Kidney capillary endothelial cell (primary cell): ENCODE measurements at regions not wholly inside any gene's neighbourhood (a gene's known extent, or its start where the extent isn't known, plus 50 kb on each side); places are given as distances from the start of the nearest gene placed in this dataset.
"Not testable (repeated sequence)": the region's sequence is repeated elsewhere in the genome, so short reads cannot be mapped to it uniquely, and the experiment has no call there.

Source experiments
- DNase-seq: peaks from one replicate; pipeline ENCODE4 v3.0.0-alpha.2; 2018; ENCODE audit warnings: low spot score

- no peak for DNase-seq
Measured at GRCh38 chr16:25563700-25564099, 128.1 kb upstream of the HS3ST4 start.

DNA sequence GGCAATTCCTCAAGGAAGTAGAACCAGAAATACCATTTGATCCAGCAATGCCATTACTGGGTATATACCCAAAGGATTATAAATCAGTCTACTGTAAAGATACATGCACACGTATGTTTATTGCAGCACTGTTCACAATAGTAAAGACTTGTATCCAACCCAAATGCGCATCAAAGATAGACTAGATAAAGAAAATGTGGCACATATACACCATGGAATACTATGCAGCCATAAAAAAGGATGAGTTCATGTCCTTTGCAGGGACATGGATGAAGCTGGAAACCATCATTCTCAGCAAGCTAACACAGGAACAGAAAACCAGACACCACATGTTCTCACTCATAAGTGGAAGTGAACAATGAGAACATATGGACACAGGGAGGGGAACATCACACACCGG lies 130.0 kb upstream of the HS3ST4 start:
- not testable (repeated sequence) for DNase-seq

DNA sequence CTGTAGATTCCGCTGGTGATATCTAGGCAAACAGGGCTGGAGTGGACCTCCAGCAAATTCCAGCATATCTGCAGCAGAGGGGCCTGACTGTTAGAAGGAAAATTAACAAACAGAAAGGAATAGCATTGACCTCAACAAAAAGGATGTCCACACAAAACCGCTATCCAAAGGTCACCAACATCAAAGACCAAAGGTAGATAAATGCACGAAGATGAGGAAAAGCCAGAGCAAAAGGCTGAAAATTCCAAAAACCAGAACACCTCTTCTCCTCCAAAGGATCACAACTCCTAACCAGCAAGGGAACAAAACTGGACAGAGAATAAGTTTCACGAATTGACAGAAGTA lies 134.8 kb upstream of the HS3ST4 start:
- not testable (repeated sequence) for DNase-seq

- not testable (repeated sequence) for DNase-seq
Measured at GRCh38 chr16:25556289-25556967, 135.3 kb upstream of the HS3ST4 start.

DNA sequence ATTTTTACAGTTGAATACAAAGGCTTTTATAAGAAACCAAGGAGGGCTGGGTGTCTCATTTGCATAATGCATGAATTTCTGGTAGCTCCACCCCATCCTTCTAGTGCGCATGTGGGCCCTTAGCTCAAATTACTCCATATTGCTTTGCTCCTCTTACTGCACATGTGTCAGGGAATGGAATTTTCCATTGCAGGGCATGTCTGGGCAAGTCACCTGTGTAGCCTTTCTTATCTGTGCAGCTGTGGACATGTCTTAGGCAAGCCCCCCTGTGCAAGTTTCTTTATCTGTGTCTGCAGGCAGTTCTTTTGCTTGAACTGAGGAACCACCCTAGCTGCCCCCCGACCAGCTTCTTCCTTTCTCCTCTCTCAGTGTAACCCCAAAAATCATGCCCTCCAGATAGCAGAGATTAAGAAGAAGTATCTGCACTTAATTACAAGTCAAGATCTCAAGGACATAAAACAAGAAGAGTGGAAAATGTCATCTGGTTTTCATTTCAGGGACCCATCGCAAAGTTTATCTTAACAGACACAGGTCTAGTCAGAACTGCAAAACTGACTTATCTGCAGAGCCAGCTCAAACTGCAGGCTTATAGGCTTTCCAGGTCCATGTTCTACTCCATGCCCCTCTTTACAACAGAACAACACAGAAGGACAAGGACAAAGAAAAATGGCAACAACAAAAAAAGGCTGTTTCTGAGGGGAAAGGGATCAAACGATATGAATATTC lies 137.9 kb upstream of the HS3ST4 start:
- DNase-seq, result no peak

- DNase-seq, result no peak
Measured at GRCh38 chr16:25550647-25551046, 141.1 kb upstream of the HS3ST4 start.

DNA sequence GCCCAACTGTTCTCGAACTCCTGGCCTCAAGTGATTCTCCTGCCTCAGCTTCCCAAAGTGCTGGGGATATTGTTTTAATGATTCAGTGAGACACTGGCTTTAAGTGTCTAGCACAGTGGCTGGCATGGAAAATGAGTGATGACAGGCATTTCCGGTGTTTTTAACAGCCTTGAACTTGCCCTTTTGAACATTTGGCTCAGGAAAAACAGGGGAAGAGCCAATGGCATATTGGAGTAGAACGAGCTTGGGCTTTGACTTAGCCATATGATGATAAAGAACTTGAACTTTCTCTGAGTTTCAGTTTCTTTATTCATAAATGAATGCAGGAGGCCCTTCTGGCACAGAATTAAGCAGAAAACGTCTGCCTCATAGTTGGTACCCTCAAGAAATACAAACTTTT lies 145.0 kb upstream of the HS3ST4 start:
- DNase-seq, result no peak

- DNase-seq, result no peak
Measured at GRCh38 chr16:25544294-25544693, 147.5 kb upstream of the HS3ST4 start.

GRCh38 chr16:25542306-25542705 lies 149.5 kb upstream of the HS3ST4 start:
- no peak for DNase-seq

DNA sequence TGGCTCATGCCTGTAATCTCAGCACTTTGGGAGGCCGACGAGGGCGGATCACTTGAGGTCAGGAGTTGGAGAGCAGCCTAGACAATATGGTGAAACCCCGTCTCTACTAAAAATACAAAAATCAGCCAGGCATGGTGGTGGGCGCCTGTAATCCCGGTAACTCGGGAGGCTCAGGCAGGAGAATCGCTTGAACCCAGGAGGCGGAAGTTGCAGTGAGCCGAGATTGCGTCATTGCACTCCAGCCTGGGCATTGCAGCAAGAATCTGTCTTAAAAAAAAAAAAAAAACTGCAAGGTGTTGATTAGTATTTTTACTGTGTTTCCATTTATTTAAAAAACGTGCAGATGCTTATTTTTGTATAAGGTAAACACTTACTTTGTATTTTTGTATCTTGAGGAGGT lies 152.0 kb upstream of the HS3ST4 start:
- DNase-seq, result not testable (repeated sequence)

DNA sequence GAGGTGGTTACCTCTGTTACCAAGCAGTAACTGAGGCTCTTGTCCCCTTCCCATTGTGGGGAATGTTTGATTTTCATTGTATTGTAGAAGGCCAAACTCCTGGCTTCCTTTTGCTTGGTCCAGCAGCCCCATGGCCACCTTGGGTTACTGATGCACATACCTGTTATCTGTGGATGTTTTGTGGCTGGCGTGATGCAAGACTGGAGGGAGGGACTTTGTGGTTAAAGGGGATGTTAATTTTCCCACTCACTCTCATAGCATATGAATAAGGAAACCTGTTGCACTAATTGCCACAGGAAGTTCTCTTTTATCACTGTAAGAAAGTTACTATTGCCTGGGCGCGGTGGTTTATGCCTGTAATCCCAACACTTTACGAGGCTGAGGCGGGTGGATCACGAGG lies 168.6 kb upstream of the HS3ST4 start:
- no peak for DNase-seq

DNA sequence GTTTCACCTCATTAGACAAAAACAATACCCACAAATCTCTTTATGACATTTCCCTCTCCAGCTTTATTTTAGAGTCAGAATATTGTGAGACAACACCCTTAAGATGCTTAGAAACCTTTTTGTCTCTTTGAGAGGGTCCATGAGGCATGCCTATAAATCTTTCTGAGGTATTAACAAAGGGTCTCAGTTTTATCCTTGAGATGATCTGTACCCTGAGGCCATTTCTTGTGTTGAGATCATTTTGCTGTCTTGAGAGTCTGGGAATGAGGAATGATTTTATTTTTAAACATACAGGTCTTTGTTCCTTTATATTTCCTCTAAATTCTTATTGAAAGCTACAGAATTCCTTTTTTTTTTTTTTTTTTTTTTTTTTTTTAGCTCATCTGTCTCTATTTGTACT lies 179.7 kb upstream of the HS3ST4 start:
- no peak for DNase-seq

DNA sequence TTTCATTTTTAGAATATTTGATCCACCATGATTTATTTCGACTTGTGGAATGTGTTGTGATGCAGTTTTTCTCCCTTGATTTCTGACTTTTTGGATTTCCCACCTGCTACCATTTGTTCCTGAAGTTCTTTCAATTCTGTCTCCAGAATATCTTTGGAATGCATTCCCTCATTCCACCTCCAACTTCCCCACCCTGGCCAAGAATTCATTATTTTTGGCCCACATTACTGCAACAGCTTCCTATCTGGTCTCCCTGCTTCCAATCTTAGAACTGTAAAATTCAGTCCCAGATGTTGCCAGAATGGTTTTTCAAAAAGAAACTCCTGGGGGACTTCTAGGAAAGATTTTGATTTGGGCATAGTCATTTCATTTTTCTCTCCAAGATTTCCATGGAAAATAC lies 182.3 kb upstream of the HS3ST4 start:
- no peak for DNase-seq

- no peak for DNase-seq
Measured at GRCh38 chr16:25501530-25502255, 190.1 kb upstream of the HS3ST4 start.

- no peak for DNase-seq
Measured at GRCh38 chr16:25494292-25494691, 197.5 kb upstream of the HS3ST4 start.

DNA sequence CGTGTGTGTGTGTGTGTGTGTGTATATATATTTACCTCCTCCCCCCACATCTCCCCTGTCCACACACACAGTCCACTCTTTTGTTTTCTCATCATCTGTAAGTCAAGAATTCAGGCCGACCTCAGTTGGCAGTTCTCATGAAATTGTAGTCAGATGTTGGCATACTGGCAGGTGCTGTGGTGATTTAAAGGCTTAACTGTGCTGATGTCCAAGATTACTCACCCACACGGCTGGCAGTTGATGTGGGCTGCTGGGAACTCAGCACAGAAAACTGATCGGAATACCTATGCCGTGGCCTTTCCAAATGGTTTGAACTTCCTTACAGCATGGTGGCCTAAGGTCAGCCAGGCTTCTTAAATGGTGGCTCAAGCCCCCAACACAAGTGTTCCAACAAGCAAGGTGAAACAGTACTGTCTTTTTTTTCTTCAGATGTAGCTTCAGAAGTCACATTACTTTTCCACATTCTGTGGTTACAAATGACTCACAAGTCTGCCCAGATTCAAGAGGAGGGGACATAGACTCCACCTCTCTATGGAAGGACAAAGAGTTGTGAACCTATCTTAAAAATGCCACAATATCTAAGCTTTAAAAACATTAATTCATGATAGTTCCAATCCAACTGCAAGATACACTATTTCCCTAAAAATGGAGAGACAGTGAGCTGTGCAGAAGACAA lies 198.5 kb upstream of the HS3ST4 start:
- no peak for DNase-seq

DNA sequence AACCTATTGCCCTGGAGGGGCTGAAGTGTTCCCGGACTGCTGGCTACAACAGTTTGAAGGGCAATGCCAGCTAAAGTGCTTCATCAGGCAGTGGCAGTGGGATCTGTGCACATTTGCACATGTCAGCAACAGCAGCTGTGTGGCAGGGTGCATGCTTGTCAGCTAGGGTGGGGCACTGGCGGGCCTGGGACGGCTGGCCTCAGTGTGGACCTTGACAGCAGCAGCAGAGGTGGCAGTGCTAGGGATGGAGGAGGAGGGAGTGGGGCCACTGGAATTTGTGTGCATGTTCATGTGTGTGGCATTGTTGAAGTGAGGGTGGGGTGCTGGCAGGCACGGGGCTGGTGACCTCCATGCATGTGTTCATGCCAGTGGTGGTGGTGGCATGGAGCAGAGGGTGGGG lies 203.3 kb upstream of the HS3ST4 start:
- DNase-seq, result no peak

- DNase-seq, result no peak
Measured at GRCh38 chr16:25487888-25488287, 203.9 kb upstream of the HS3ST4 start.

GRCh38 chr16:25481636-25482035 lies 210.1 kb upstream of the HS3ST4 start:
- no peak for DNase-seq

GRCh38 chr16:25478476-25478875 lies 213.3 kb upstream of the HS3ST4 start:
- no peak for DNase-seq

GRCh38 chr16:25464058-25464457 lies 206.4 kb upstream of the ZKSCAN2 start:
- no peak for DNase-seq

DNA sequence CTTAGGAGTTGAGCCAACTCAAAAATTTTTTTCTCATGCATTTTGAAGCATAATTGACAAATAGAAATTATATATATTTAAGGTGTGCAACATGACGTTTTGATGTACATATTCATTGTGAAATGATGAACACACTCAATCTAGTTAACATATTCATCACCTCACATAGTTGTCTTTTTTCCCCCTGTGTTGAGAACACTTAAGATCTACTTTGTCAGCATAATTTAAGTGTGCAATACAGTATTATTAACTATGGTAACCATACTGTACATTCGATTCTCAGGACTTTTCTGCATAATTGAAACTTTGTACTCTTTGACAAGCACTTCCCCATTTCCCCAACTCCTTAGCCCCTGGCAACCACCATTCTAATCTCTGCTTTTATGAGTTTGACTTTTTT lies 192.2 kb upstream of the ZKSCAN2 start:
- no peak for DNase-seq

GRCh38 chr16:25443994-25444393 lies 186.3 kb upstream of the ZKSCAN2 start:
- DNase-seq, result no peak
